IPS-18a (cell line): ENCODE measurements at regions not wholly inside any gene's neighbourhood (a gene's known extent, or its start where the extent isn't known, plus 50 kb on each side); places are given as distances from the start of the nearest gene placed in this dataset.
"Not testable (repeated sequence)": the region's sequence is repeated elsewhere in the genome, so short reads cannot be mapped to it uniquely, and the experiment has no call there.

ENCODE experiments used
- H3K27ac ChIP-seq: one replicate; pipeline ENCODE4 v1.5.1; 2013; ENCODE audit warnings: low read length
- H3K27me3 ChIP-seq: one replicate; pipeline ENCODE4 v1.6.1; 2013; ENCODE audit warnings: mild to moderate bottlenecking, low read length; ENCODE audit not compliant: control insufficient read depth, insufficient read depth
- H3K36me3 ChIP-seq: one replicate; pipeline ENCODE4 v1.6.1; 2013; ENCODE audit warnings: low read depth, low read length; ENCODE audit not compliant: control insufficient read depth
- H3K4me1 ChIP-seq: one replicate; pipeline ENCODE4 v1.6.1; 2013; ENCODE audit warnings: low read depth, low read length; ENCODE audit not compliant: control insufficient read depth
- H3K4me3 ChIP-seq: one replicate; pipeline ENCODE4 v1.5.1; 2013; ENCODE audit warnings: low read length
- H3K9ac ChIP-seq: one replicate; pipeline ENCODE4 v1.6.1; 2013; ENCODE audit warnings: mild to moderate bottlenecking, low read length, moderate library complexity
- H3K9me3 ChIP-seq: one replicate; pipeline ENCODE4 v1.6.1; 2013; ENCODE audit warnings: low read depth, low read length; ENCODE audit not compliant: control insufficient read depth

- H3K36me3 ChIP-seq = no peaks in the 10 kb centered on the region
- no peak overlapping the region for H3K27ac ChIP-seq
- H3K9ac ChIP-seq = no peak overlapping the region
- H3K9me3 ChIP-seq = no peaks in the 10 kb centered on the region
- no peak overlapping the region for H3K4me3 ChIP-seq
- H3K4me1 ChIP-seq = no peaks in the 10 kb centered on the region
- no peaks in the 10 kb centered on the region for H3K27me3 ChIP-seq
Observed at GRCh38 chr2:65586516-65586915, 154.1 kb upstream of the SPRED2 start.

- Histone ChIP-seq H3K27me3 (no peaks in the 10 kb centered on the region), H3K4me1 (peaks cover 9% of the 10 kb centered on the region), H3K27ac (no peak overlapping the region), H3K4me3 (no peak overlapping the region), H3K36me3 (no peaks in the 10 kb centered on the region), H3K9me3 (no peaks in the 10 kb centered on the region), H3K9ac (no peak overlapping the region)
Observed at GRCh38 chr2:65583061-65583460, 150.7 kb upstream of the SPRED2 start.

- Histone ChIP-seq H3K27ac (no peak overlapping the region), H3K36me3 (no peaks in the 10 kb centered on the region), H3K9me3 (no peaks in the 10 kb centered on the region), H3K4me3 (no peak overlapping the region), H3K27me3 (no peaks in the 10 kb centered on the region), H3K4me1 (peaks cover 9% of the 10 kb centered on the region), H3K9ac (no peak overlapping the region)
Observed at GRCh38 chr2:65582364-65582763, 150.0 kb upstream of the SPRED2 start.

- Histone ChIP-seq H3K27me3 (no peaks in the 10 kb centered on the region), H3K9me3 (no peaks in the 10 kb centered on the region), H3K4me1 (peaks cover 9% of the 10 kb centered on the region), H3K36me3 (no peaks in the 10 kb centered on the region), H3K27ac (no peak overlapping the region), H3K9ac (no peak overlapping the region), H3K4me3 (no peak overlapping the region)
Observed at GRCh38 chr2:65580824-65581223, 148.4 kb upstream of the SPRED2 start.

- Histone ChIP-seq H3K27me3 (no peaks in the 10 kb centered on the region), H3K4me3 (no peak overlapping the region), H3K9me3 (no peaks in the 10 kb centered on the region), H3K27ac (no peak overlapping the region), H3K4me1 (peaks cover 9% of the 10 kb centered on the region), H3K36me3 (no peaks in the 10 kb centered on the region), H3K9ac (no peak overlapping the region)
Observed at GRCh38 chr2:65579506-65580235, 147.3 kb upstream of the SPRED2 start.

GRCh38 chr2:65577654-65578053, 145.3 kb upstream of the SPRED2 start:
- Histone ChIP-seq H3K27ac (no peak overlapping the region), H3K9me3 (no peaks in the 10 kb centered on the region), H3K36me3 (no peaks in the 10 kb centered on the region), H3K4me3 (no peak overlapping the region), H3K4me1 (peaks cover 9% of the 10 kb centered on the region), H3K9ac (no peak overlapping the region), H3K27me3 (no peaks in the 10 kb centered on the region)

GRCh38 chr2:65576861-65577601, 144.6 kb upstream of the SPRED2 start:
- Histone ChIP-seq H3K4me3 (no peak overlapping the region), H3K27ac (no peak overlapping the region)

GRCh38 chr2:65576278-65576677, 143.9 kb upstream of the SPRED2 start:
- Histone ChIP-seq H3K27ac (no peak overlapping the region), H3K9ac (no peak overlapping the region), H3K4me1 (peaks cover 9% of the 10 kb centered on the region), H3K27me3 (no peaks in the 10 kb centered on the region), H3K36me3 (no peaks in the 10 kb centered on the region), H3K4me3 (no peak overlapping the region), H3K9me3 (no peaks in the 10 kb centered on the region)

More at GRCh38 chr2:65576861-65577601, 144.6 kb upstream of the SPRED2 start:
- Histone ChIP-seq H3K9ac (no peak overlapping the region), H3K9me3 (no peaks in the 10 kb centered on the region), H3K36me3 (no peaks in the 10 kb centered on the region), H3K27me3 (no peaks in the 10 kb centered on the region), H3K4me1 (peaks cover 9% of the 10 kb centered on the region)

- Histone ChIP-seq H3K4me3 (no peak overlapping the region), H3K36me3 (no peaks in the 10 kb centered on the region), H3K27ac (no peak overlapping the region), H3K27me3 (no peaks in the 10 kb centered on the region), H3K9me3 (no peaks in the 10 kb centered on the region), H3K9ac (no peak overlapping the region), H3K4me1 (peaks cover 6% of the 10 kb centered on the region)
Observed at GRCh38 chr2:65574993-65575392, 142.6 kb upstream of the SPRED2 start.

GRCh38 chr2:65568656-65569440, 136.4 kb upstream of the SPRED2 start:
- not testable (repeated sequence) for H3K27ac ChIP-seq, H3K4me3 ChIP-seq, H3K9ac ChIP-seq, H3K9me3 ChIP-seq, H3K36me3 ChIP-seq
- Histone ChIP-seq H3K27me3 (peaks cover 31% of the 10 kb centered on the region), H3K4me1 (peaks cover 11% of the 10 kb centered on the region)

- Histone ChIP-seq H3K27ac (no peak overlapping the region), H3K36me3 (no peaks in the 10 kb centered on the region), H3K4me3 (peak overlapping the region; percentile 2), H3K4me1 (peaks cover 11% of the 10 kb centered on the region), H3K9ac (no peak overlapping the region), H3K27me3 (peaks cover 31% of the 10 kb centered on the region), H3K9me3 (no peaks in the 10 kb centered on the region)
Observed at GRCh38 chr2:65566617-65567016, 134.2 kb upstream of the SPRED2 start.
